ENCODE measurements at regions not wholly inside any gene's neighbourhood (a gene's known extent, or its start where the extent isn't known, plus 50 kb on each side); places are given as distances from the start of the nearest gene placed in this dataset.

- TF ChIP-seq CTCF (IDR thresholded peaks at IDR 0.05; ENCODE audit: insufficient read depth, low read length, poor library complexity, severe bottlenecking) (no peak), EZH2phosphoT487 (conservative IDR thresholded peaks at IDR 0.05; ENCODE audit: low read length) (no peak)
Observed at GRCh38 chr7:112615701-112616100, 134.9 kb downstream of the LSMEM1 start.

Data from SU-DHL-6 (cell line).